Ectodermal cell (in vitro differentiated cells): ENCODE measurements at regions not wholly inside any gene's neighbourhood (a gene's known extent, or its start where the extent isn't known, plus 50 kb on each side); places are given as distances from the start of the nearest gene placed in this dataset.

ENCODE experiments used
- H3K27ac ChIP-seq: 2 replicates; pipeline ENCODE4 v1.7.0; 2013; ENCODE audit warnings: mild to moderate bottlenecking, low read depth, low read length; ENCODE audit not compliant: insufficient read depth, poor library complexity, severe bottlenecking
- H3K27me3 ChIP-seq: 2 replicates; pipeline ENCODE4 v1.7.0; 2013; ENCODE audit warnings: mild to moderate bottlenecking, low read length; ENCODE audit not compliant: insufficient read depth, control insufficient read depth, poor library complexity, severe bottlenecking
- H3K36me3 ChIP-seq: one replicate; pipeline ENCODE4 v1.7.0; 2013; ENCODE audit warnings: low read length; ENCODE audit not compliant: control insufficient read depth, insufficient read depth
- H3K4me1 ChIP-seq: one replicate; pipeline ENCODE4 v1.7.0; 2013; ENCODE audit warnings: low read length; ENCODE audit not compliant: control insufficient read depth, insufficient read depth
- H3K4me3 ChIP-seq: 2 replicates; pipeline ENCODE4 v1.7.0; 2013; ENCODE audit warnings: low read depth, low read length, control low read depth; ENCODE audit not compliant: insufficient read depth
- H3K9me3 ChIP-seq: 2 replicates; pipeline ENCODE4 v1.7.0; 2013; ENCODE audit warnings: mild to moderate bottlenecking, low read length, moderate library complexity; ENCODE audit not compliant: control insufficient read depth
- WGBS, 2 experiments: methylation state at CpG; one replicate each; pipeline ENCODE4 v1.1.7; 2013; ENCODE audit warnings: missing lambda C conversion rate in 2 of 2; 5-methylcytosine and 5-hydroxymethylcytosine counted together

DNA sequence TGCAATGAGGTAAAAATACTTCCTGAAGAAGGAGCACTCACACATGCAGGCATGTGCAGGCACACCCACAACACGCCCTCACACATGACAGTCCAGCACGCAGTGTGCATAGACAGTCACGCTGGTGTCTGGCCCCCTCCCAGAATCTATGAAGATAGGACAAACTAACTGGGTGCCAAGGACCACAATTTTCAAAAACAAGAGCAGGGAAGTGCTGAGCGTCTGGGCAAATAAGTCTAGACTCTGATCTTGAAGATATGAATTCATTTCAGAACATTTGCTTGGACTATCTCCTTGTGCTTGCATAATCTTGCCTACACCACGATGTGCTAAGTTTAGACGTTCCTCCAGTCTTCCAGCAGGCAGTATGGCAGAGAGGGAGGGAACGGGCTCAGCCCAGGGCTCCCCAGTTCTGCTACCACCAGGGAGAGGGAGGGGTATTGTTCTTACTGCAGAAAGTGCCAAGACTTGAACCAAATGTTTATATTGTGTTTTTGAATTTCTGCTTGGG is 276.5 kb upstream of the KLF6 start:
- Histone ChIP-seq H3K27ac (no peak overlapping the region), H3K27me3 (no peaks in the 10 kb centered on the region), H3K36me3 (no peaks in the 10 kb centered on the region), H3K9me3 (no peaks in the 10 kb centered on the region), H3K4me3 (no peak overlapping the region), H3K4me1 (no peaks in the 10 kb centered on the region)
- 94 to 97% methylated on average over 7 of the region's 7 CpGs for WGBS, 2 experiments

DNA sequence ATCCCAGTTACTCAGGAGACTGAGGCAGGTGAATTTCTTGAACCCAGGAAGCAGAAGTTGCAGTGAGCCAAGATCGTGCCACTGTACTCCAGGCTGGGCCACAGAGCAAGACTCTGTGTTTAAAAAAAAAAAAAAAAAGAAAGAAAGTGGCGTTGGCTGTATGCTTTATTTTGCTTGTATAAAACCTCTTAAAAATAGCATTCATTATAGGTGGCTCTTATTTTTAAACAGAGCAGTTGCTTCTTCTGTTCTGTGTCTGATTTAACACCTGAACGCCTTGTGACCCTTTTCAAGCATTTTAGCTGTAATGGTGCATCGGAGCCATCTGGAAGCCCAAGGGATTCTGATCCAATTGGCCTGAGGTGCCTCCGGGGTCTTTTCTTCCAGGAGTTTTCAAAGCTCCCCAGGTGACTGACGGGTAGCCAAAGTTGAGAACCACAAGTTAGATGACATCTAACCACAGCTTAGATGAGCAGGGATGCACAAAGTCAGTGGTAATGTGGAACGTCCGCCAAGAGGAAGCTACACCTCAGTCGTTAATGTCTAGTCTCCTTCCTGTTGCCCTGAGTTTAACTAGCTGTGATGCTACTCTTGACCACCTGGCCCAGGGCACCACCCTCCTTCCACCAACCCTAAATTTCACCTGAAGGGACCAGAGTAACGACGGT is 274.6 kb upstream of the KLF6 start:
- H3K27me3 ChIP-seq = no peaks in the 10 kb centered on the region
- no peaks in the 10 kb centered on the region for H3K9me3 ChIP-seq
- H3K36me3 ChIP-seq = no peaks in the 10 kb centered on the region
- no peaks in the 10 kb centered on the region for H3K4me1 ChIP-seq
- WGBS, 2 experiments = 86% methylated on average over 10 of the region's 11 CpGs
- no peak overlapping the region for H3K4me3 ChIP-seq
- no peak overlapping the region for H3K27ac ChIP-seq

DNA sequence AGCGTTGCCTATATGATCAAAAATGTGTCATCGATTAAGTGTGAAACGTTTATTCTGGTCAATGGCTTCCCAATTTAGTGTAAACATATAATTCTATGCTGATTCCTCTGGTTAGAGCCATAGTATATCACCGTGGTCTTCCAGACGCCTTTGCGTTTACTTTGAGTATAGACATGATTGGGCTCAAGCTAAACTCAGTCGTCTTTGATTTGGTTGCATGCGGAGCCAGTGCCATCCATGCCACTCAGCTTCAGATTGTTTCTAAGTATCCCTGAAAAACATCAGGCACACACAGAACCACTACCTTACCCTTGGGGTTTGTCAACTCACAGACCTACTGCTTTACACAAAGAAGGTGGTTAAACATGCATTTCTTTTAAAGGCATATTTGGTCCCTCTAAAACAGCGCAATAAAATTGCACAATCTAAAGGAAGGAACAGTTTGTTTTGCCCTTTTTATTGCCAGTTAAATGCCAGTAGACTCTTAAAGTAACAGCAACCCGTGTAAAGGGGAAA is 273.6 kb upstream of the KLF6 start:
- H3K36me3 ChIP-seq = no peaks in the 10 kb centered on the region
- no peak overlapping the region for H3K4me3 ChIP-seq
- H3K9me3 ChIP-seq = no peaks in the 10 kb centered on the region
- H3K4me1 ChIP-seq = no peaks in the 10 kb centered on the region
- H3K27ac ChIP-seq = no peak overlapping the region
- 92 to 94% methylated on average over 9 of the region's 10 CpGs for WGBS, 2 experiments
- H3K27me3 ChIP-seq = no peaks in the 10 kb centered on the region

DNA sequence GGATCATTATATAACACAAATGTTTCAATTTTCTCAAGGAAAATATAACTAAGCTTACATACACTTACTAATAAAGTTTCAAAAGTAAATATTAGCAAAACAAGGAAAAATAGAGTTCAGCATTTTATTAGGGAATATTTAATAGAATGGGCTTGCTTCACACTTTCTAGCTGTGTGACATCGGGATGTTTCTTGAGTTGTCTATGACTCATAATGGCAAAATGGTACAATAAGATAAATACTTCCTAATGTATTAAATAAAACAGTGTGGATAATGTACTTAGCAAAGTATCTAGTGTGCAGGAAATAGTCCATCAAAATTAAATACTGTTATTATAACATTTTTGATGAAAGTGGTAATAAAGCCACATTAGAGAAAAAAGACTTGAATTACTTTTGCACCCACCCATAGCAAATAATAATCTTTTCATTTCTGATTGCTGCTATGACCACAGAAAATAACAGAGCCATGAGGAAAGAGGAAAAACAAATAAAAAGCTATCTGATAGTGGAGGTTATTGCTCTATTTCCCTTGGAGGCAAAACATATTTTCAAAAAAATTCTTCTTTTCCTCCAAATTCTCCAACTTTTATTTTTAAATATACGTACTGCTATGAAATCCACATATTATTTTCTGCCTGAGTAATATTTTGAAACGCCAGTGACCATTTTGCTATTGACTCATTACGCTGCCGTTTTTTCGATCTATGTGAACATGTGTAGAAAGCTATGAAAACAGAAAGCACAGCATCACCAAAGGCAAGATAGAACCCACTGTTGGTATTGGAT is 272.9 kb upstream of the KLF6 start:
- H3K36me3 ChIP-seq = no peaks in the 10 kb centered on the region
- 96% methylated on average over 6 of the region's 6 CpGs for WGBS, 2 experiments
- no peaks in the 10 kb centered on the region for H3K9me3 ChIP-seq
- H3K27ac ChIP-seq = no peak overlapping the region
- H3K4me3 ChIP-seq = no peak overlapping the region
- H3K27me3 ChIP-seq = no peaks in the 10 kb centered on the region
- H3K4me1 ChIP-seq = no peaks in the 10 kb centered on the region

DNA sequence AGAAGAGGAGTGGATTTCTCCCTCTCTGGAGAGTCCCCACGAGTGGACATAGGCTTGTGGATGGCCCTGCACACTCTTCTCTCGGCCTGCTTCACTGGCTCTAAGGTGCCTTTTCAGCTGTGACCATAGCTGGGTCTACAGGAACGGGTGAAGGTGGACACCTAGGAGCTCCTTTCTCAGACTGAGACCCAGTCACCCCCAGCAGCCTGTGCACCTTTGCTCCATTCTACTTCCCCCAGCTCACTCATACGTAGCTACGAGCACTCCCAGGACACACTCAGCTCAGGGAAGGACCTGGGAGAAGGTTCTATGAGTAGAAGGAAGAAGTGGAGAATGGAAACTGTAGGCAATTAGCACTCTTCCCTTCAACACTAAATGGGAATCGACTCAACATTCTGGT is 272.0 kb upstream of the KLF6 start:
- 92 to 95% methylated on average over 3 to 5 of the region's 6 CpGs for WGBS, 2 experiments
- Histone ChIP-seq H3K4me1 (no peaks in the 10 kb centered on the region), H3K9me3 (no peaks in the 10 kb centered on the region), H3K4me3 (no peak overlapping the region), H3K27me3 (no peaks in the 10 kb centered on the region), H3K36me3 (no peaks in the 10 kb centered on the region), H3K27ac (no peak overlapping the region)

DNA sequence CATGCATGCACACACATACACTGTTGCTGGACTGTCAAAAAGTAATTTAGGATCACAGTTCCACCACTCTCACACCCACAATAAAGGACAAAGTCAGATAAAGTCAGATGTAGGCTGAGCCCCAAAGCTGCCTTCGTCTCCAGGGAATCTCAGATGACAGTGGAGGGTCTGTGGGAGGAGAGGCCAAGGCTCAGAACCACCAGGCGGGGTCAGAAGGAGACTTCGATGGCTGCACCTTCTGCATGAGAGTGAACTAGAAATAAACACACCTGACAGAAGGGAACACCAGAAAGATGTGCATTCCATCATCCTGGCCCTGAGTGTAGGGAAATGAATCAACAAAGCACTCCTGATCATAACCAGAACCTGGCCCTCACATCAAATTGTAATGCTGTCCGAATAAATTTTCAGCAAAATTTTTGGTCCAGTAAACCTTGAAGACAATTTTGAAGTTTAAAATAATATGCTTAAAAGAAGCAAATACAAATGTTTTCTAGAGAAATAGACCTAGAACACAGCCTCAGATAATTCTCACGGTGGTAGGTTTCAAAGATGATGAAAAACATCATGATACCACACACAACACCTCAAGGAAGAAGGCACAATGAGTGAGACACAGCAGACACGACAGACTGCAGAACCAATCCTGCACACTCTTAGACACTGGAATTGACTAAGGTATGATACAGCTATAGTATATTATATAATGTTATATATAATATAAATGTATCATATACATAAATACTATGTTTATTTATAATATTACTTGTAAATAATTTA is 269.8 kb upstream of the KLF6 start:
- Histone ChIP-seq H3K4me3 (no peak overlapping the region), H3K27me3 (no peaks in the 10 kb centered on the region), H3K4me1 (no peaks in the 10 kb centered on the region), H3K27ac (no peak overlapping the region), H3K36me3 (no peaks in the 10 kb centered on the region), H3K9me3 (no peaks in the 10 kb centered on the region)
- WGBS, 2 experiments = 90 to 93% methylated on average over 5 of the region's 6 CpGs

DNA sequence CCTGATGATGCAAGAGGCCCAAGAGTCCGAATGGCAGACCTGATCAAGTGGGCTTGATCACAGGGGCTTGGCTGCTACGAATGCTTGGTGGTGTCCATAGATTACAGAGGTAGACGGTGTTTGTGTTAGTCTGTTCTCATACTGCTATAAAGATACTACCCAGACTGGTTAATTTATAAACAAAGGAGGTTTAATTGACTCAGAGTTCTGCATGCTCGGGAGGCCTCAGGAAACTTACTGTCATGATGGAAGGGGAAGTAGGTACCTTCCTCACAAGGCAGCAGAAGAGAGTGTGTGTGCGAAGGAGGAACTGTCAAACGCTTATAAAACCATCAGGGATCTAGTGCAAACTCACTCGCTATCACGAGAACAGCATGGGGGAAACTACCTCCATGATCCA is 268.9 kb upstream of the KLF6 start:
- Histone ChIP-seq H3K4me1 (no peaks in the 10 kb centered on the region), H3K4me3 (no peak overlapping the region), H3K27ac (no peak overlapping the region), H3K36me3 (no peaks in the 10 kb centered on the region), H3K9me3 (no peaks in the 10 kb centered on the region), H3K27me3 (no peaks in the 10 kb centered on the region)
- WGBS, 2 experiments = 93 to 94% methylated on average over 8 of the region's 8 CpGs

DNA sequence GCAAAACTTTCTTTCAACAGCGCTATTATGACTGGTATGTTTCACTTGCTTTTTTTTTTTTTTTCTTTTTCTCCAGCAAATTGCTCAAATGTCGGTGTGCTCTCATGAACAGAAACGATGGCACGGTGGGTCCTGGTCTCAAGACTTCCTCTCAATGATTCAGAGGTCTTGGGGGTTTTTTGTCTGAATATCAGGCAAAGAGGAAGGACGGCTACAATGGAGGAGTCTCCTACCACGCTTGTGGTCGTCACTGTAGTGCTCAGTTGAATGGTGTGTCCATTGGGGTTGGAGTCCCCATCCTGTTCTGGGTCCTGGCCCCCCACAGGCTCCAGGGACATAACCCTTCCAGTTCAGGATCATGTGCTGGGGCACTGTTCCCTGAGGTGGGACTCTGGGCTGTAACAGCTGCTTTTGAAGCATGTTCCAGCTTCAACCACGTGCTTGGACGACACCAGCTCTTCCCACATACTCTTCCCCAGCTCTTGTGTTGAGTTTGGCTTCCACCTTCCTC is 266.7 kb upstream of the KLF6 start:
- Histone ChIP-seq H3K36me3 (no peaks in the 10 kb centered on the region), H3K9me3 (no peaks in the 10 kb centered on the region), H3K27me3 (no peaks in the 10 kb centered on the region), H3K4me1 (no peaks in the 10 kb centered on the region), H3K4me3 (no peak overlapping the region), H3K27ac (no peak overlapping the region)
- 95 to 97% methylated on average over 9 of the region's 9 CpGs for WGBS, 2 experiments

DNA sequence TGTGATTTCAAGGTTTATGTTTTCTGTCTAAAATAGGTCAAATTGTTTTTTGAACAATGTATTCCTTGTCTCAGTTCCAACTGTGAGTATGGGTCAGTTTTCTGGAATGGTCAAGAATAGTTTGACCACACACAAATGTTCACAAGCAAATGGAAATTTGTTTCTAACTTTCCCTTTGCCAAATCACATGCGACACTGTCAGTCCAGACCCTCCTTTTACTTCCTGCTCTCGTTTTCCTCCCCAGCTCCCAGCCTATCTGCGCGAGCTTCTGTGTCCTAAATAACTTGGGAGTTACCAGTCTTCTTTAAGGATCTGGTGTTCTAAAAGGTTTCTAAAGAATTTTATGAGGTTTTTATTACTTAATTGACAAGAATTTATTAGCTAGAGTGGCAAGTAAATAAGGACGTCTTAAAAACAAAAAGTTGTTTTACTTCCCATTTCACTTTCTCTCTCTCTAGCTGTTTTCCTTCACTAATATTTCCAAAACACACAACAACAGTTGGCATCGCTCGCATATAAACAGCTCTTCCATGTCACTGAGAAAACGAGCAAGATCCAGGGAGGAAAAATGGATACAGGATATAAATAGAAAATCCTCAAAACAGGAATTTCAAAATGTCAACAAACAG is 266.1 kb upstream of the KLF6 start:
- H3K4me1 ChIP-seq = no peaks in the 10 kb centered on the region
- 91 to 94% methylated on average over 7 to 8 of the region's 8 CpGs for whole genome bisulfite sequencing, 2 experiments
- H3K4me3 ChIP-seq = no peak overlapping the region

More for the DNA sequence above, 266.1 kb upstream of the KLF6 start:
- Histone ChIP-seq H3K9me3 (no peaks in the 10 kb centered on the region), H3K36me3 (no peaks in the 10 kb centered on the region), H3K27me3 (no peaks in the 10 kb centered on the region), H3K27ac (no peak overlapping the region)
